ENCODE measurements at regions not wholly inside any gene's neighbourhood (a gene's known extent, or its start where the extent isn't known, plus 50 kb on each side); places are given as distances from the start of the nearest gene placed in this dataset.

GRCh38 chr12:132410296-132410625 is 79.7 kb upstream of the FBRSL1 start:
- TF ChIP-seq CTCF (IDR thresholded peaks at IDR 0.05) (no peak), POLR2A (IDR thresholded peaks at IDR 0.05) (no peak), POLR2AphosphoS5 (IDR thresholded peaks at IDR 0.05) (no peak)

Measured in upper lobe of left lung (tissue), 4 donors.